Mesenchymal stem cell (in vitro differentiated cells and primary cell): ENCODE measurements at regions not wholly inside any gene's neighbourhood (a gene's known extent, or its start where the extent isn't known, plus 50 kb on each side); places are given as distances from the start of the nearest gene placed in this dataset.

Experiments used
- DNase-seq: peaks from one replicate; pipeline ENCODE4 v3.0.0-alpha.2; 2013
- H2AFZ ChIP-seq: one replicate; pipeline ENCODE4 v1.6.1; 2013; ENCODE audit warnings: low read depth, mild to moderate bottlenecking, control low read depth, inconsistent platforms, low read length, moderate library complexity
- H2AK5ac ChIP-seq: 2 replicates; pipeline ENCODE4 v1.6.1; 2013; ENCODE audit warnings: low read length, moderate library complexity, mild to moderate bottlenecking, inconsistent platforms; ENCODE audit not compliant: severe bottlenecking
- H2BK120ac ChIP-seq: one replicate; pipeline ENCODE4 v1.6.1; 2013; ENCODE audit warnings: low read depth, mild to moderate bottlenecking, inconsistent platforms, low read length, moderate library complexity
- H2BK12ac ChIP-seq, 2 experiments: one replicate each; pipeline ENCODE4 v1.6.1; 2013; ENCODE audit warnings: inconsistent platforms in 2 of 2, low read length in 2 of 2, mild to moderate bottlenecking in 2 of 2, moderate library complexity in 2 of 2, control low read depth in 1 of 2
- H2BK15ac ChIP-seq: one replicate; pipeline ENCODE4 v1.6.1; 2013; ENCODE audit warnings: mild to moderate bottlenecking, low read depth, inconsistent platforms; ENCODE audit not compliant: poor library complexity, severe bottlenecking
- H2BK5ac ChIP-seq: 2 replicates; pipeline ENCODE4 v1.6.1; 2013; ENCODE audit warnings: low read depth, mild to moderate bottlenecking, low read length, control low read depth, inconsistent platforms; ENCODE audit not compliant: poor library complexity, severe bottlenecking
- H3K14ac ChIP-seq, 2 experiments: one replicate each; pipeline ENCODE4 v1.6.1; 2013; ENCODE audit warnings: inconsistent platforms in 2 of 2, low read length in 2 of 2, control low read depth in 1 of 2, mild to moderate bottlenecking in 1 of 2, moderate library complexity in 1 of 2
- H3K18ac ChIP-seq, 2 experiments: one replicate each; pipeline ENCODE4 v1.6.1; 2013; ENCODE audit warnings: inconsistent platforms in 2 of 2, low read length in 2 of 2, control low read depth in 1 of 2, low read depth in 1 of 2, mild to moderate bottlenecking in 1 of 2
- H3K23ac ChIP-seq, 2 experiments: one replicate each; pipeline ENCODE4 v1.6.1; 2013; ENCODE audit warnings: inconsistent platforms in 2 of 2, low read length in 2 of 2, mild to moderate bottlenecking in 2 of 2, moderate library complexity in 2 of 2, control low read depth in 1 of 2
- H3K27ac ChIP-seq: 2 replicates; pipeline ENCODE4 v1.5.1; 2013; ENCODE audit warnings: mild to moderate bottlenecking, moderate library complexity, low read length, control low read depth, inconsistent platforms; ENCODE audit not compliant: poor library complexity, severe bottlenecking
- H3K27me3 ChIP-seq, 2 experiments: 2 replicates each; pipeline versions ENCODE4 v1.6.1 to v1.7.0; 2013; ENCODE audit warnings: low read length in 2 of 2, mild to moderate bottlenecking in 2 of 2, moderate library complexity in 2 of 2, control low read depth in 1 of 2, inconsistent platforms in 1 of 2; ENCODE audit not compliant: control insufficient read depth in 1 of 2, insufficient read depth in 1 of 2
- H3K36me3 ChIP-seq, 2 experiments: 2 replicates each; pipeline versions ENCODE4 v1.6.1 to v1.7.0; 2013; ENCODE audit warnings: low read length in 2 of 2, control low read depth in 1 of 2, inconsistent platforms in 1 of 2, low read depth in 1 of 2, mild to moderate bottlenecking in 1 of 2; ENCODE audit not compliant: insufficient read depth in 2 of 2, control insufficient read depth in 1 of 2
- H3K4ac ChIP-seq, 2 experiments: one replicate each; pipeline ENCODE4 v1.6.1; 2013; ENCODE audit warnings: inconsistent platforms in 2 of 2, low read length in 2 of 2, mild to moderate bottlenecking in 2 of 2, moderate library complexity in 2 of 2, control low read depth in 1 of 2, low read depth in 1 of 2
- H3K4me1 ChIP-seq: 2 replicates; pipeline ENCODE4 v1.6.1; 2013; ENCODE audit warnings: low read depth, low read length, control low read depth; ENCODE audit not compliant: control insufficient read depth, insufficient read depth
- H3K4me2 ChIP-seq: 2 replicates; pipeline ENCODE4 v1.6.1; 2013; ENCODE audit warnings: low read length, mild to moderate bottlenecking, inconsistent platforms; ENCODE audit not compliant: poor library complexity, severe bottlenecking
- H3K4me3 ChIP-seq, 2 experiments: 2 replicates each; pipeline versions ENCODE4 v1.5.1 to v1.7.0; 2013; ENCODE audit warnings: low read length in 2 of 2, mild to moderate bottlenecking in 2 of 2, control low read depth in 1 of 2, low read depth in 1 of 2; ENCODE audit not compliant: insufficient read depth in 1 of 2
- H3K79me1 ChIP-seq: replicated peaks from 2 replicates; pipeline ENCODE4 v1.6.1; 2013; ENCODE audit warnings: mild to moderate bottlenecking, control low read depth, low read length, inconsistent platforms; ENCODE audit not compliant: poor library complexity, severe bottlenecking
- H3K9ac ChIP-seq: 2 replicates; pipeline ENCODE4 v1.7.0; 2013; ENCODE audit warnings: mild to moderate bottlenecking, low read length, moderate library complexity
- H3K9me3 ChIP-seq: 2 replicates; pipeline ENCODE4 v1.7.0; 2013; ENCODE audit warnings: mild to moderate bottlenecking, low read length; ENCODE audit not compliant: control insufficient read depth
- H4K8ac ChIP-seq: one replicate; pipeline ENCODE4 v1.6.1; 2013; ENCODE audit warnings: inconsistent platforms, mild to moderate bottlenecking, low read length, moderate library complexity
- H4K91ac ChIP-seq: one replicate; pipeline ENCODE4 v1.6.1; 2013; ENCODE audit warnings: mild to moderate bottlenecking, low read length, inconsistent platforms
- WGBS: methylation state at CpG from one replicate; pipeline ENCODE4 v1.1.7; 2013; ENCODE audit warnings: mixed read lengths; 5-methylcytosine and 5-hydroxymethylcytosine counted together

GRCh38 chr20:56870271-56870670, 241.2 kb downstream of the TFAP2C start:
- H2BK120ac ChIP-seq: no peak overlapping the region
- no peak for DNase-seq
- no peak overlapping the region for H2AFZ ChIP-seq
- H3K23ac ChIP-seq: no peak overlapping the region
- no peak overlapping the region for H2AK5ac ChIP-seq
- H3K4me1 ChIP-seq: peaks cover 5% of the 10 kb centered on the region
- peaks cover 2 to 70% of the 10 kb centered on the region in 2 experiments for H3K27me3 ChIP-seq
- no peak overlapping the region for H2BK15ac ChIP-seq
- no peak overlapping the region for H4K91ac ChIP-seq
- no peak overlapping the region for H3K18ac ChIP-seq
- H3K4me2 ChIP-seq: no peak overlapping the region
- H3K4me3 ChIP-seq: no peak overlapping the region
- H3K27ac ChIP-seq: no peak overlapping the region
- no peak overlapping the region for H2BK12ac ChIP-seq
- 98% methylated on average over 5 of the region's 5 CpGs for WGBS
- no peak overlapping the region for H3K9ac ChIP-seq
- no peak overlapping the region for H3K14ac ChIP-seq
- H3K79me1 ChIP-seq: no peaks in the 10 kb centered on the region
- H2BK5ac ChIP-seq: no peak overlapping the region
- peaks cover 11% of the 10 kb centered on the region for H3K9me3 ChIP-seq
- no peak overlapping the region for H3K4ac ChIP-seq
- H3K36me3 ChIP-seq: no peaks in the 10 kb centered on the region
- no peak overlapping the region for H4K8ac ChIP-seq

DNA sequence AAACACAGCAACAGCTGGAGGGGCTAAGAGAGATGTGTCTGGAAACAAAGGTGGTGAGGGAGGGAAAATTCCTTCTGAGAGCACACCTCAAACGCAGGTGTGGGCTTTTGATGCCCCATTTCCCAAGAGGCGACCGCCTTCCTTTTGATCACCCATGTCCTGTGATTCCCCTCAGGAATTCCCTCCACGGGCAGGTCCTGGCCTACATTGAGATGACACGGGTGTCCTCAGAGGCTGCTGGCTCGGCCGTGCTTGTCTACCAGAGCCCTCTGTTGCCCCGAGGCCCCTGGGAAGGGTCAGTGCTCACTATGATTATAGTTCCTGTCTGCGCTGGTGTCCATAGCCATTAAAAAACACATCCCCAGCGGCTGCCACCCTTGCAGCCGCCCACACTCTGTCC, 242.6 kb downstream of the TFAP2C start:
- Histone ChIP-seq H3K9ac (no peak overlapping the region), H3K4me2 (no peak overlapping the region)
- 86% methylated on average over 11 of the region's 11 CpGs for WGBS

DNA sequence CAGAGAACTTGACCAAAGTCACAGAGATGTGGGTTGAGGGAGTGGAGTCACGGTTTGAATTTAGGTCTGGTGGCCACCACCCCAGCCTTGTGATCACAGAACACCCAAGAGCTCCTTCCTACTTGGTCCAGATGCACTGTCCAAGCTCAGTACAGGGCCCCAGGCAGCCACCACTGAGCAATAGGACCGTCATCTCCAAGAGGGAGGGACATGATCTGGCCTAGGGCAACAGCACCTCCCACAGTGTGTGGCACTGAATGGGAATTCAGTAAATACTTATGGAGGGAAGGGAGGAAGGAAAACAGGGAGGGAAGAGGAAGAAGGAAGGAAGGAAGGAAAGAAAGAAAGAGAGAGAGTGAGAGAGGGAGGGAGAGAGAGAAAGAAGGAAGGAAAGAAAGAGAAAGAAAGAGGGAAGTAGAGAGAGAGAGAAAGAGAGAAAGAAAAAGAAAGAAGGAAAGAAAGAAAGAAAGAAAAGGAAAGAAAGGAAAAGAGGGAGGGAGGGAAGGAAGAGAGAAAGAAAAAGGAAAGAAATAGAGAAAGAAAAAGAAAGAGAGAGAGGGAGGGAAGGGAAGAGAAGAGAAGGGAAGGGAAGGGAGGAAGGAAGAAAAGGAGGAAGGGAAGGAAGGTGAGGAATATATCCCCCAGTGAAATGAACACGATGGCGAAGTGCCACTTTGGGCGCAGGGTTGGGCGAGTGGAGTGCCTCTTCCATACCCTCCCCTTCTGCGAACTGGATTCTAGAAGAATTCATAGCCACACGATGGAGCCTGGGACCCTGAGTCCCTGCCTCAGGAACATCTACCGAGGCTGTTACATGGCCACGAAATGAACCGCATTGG, 243.7 kb downstream of the TFAP2C start:
- no peak overlapping the region for H2AK5ac ChIP-seq
- H2AFZ ChIP-seq: no peak overlapping the region
- H2BK12ac ChIP-seq: no peak overlapping the region
- peaks cover 7% of the 10 kb centered on the region for H3K4me1 ChIP-seq
- no peak for DNase-seq
- no peak overlapping the region for H2BK120ac ChIP-seq
- no peak overlapping the region for H3K14ac ChIP-seq
- no peak overlapping the region for H3K4me2 ChIP-seq
- no peaks in the 10 kb centered on the region for H3K79me1 ChIP-seq
- WGBS: 86% methylated on average over 10 of the region's 11 CpGs
- no peak overlapping the region for H3K27ac ChIP-seq
- no peak overlapping the region for H4K91ac ChIP-seq
- H4K8ac ChIP-seq: no peak overlapping the region
- no peak overlapping the region for H3K4me3 ChIP-seq
- no peak overlapping the region for H2BK5ac ChIP-seq
- H3K9me3 ChIP-seq: peaks cover 11% of the 10 kb centered on the region
- H3K9ac ChIP-seq: no peak overlapping the region
- H3K27me3 ChIP-seq: peaks cover 0 to 57% of the 10 kb centered on the region in 2 experiments
- no peak overlapping the region for H3K18ac ChIP-seq
- H3K36me3 ChIP-seq: no peaks in the 10 kb centered on the region
- H3K4ac ChIP-seq: no peak overlapping the region
- no peak overlapping the region for H2BK15ac ChIP-seq
- no peak overlapping the region for H3K23ac ChIP-seq

More for the DNA sequence above, 242.6 kb downstream of the TFAP2C start:
- H2AFZ ChIP-seq: no peak overlapping the region
- H3K79me1 ChIP-seq: no peaks in the 10 kb centered on the region
- H2BK5ac ChIP-seq: no peak overlapping the region
- H2AK5ac ChIP-seq: no peak overlapping the region
- H3K18ac ChIP-seq: no peak overlapping the region
- no peak overlapping the region for H4K91ac ChIP-seq
- H3K36me3 ChIP-seq: no peaks in the 10 kb centered on the region
- H3K27me3 ChIP-seq: peaks cover 0 to 57% of the 10 kb centered on the region in 2 experiments
- H3K23ac ChIP-seq: no peak overlapping the region
- no peak overlapping the region for H2BK12ac ChIP-seq
- no peak overlapping the region for H3K4ac ChIP-seq
- no peak overlapping the region for H3K27ac ChIP-seq
- no peak overlapping the region for H2BK15ac ChIP-seq
- no peak overlapping the region for H4K8ac ChIP-seq
- DNase-seq: no peak
- H2BK120ac ChIP-seq: no peak overlapping the region
- H3K14ac ChIP-seq: no peak overlapping the region
- H3K4me1 ChIP-seq: peaks cover 7% of the 10 kb centered on the region
- peaks cover 11% of the 10 kb centered on the region for H3K9me3 ChIP-seq
- no peak overlapping the region for H3K4me3 ChIP-seq

- H3K14ac ChIP-seq: no peak overlapping the region
- no peak overlapping the region for H3K4ac ChIP-seq
- no peak overlapping the region for H2AFZ ChIP-seq
- no peak overlapping the region for H3K27ac ChIP-seq
- H4K91ac ChIP-seq: no peak overlapping the region
- WGBS: 95% methylated on average over 26 of the region's 26 CpGs
- H3K18ac ChIP-seq: no peak overlapping the region
- no peak overlapping the region for H2BK15ac ChIP-seq
- H3K9me3 ChIP-seq: peaks cover 3% of the 10 kb centered on the region
- peaks cover 0 to 52% of the 10 kb centered on the region in 2 experiments for H3K27me3 ChIP-seq
- no peak overlapping the region for H3K4me2 ChIP-seq
- H3K36me3 ChIP-seq: no peaks in the 10 kb centered on the region
- H2BK5ac ChIP-seq: no peak overlapping the region
- H2AK5ac ChIP-seq: peak overlapping the region; percentile 22
- H3K23ac ChIP-seq: no peak overlapping the region
- no peak overlapping the region for H2BK120ac ChIP-seq
- no peak overlapping the region for H3K4me3 ChIP-seq
- no peaks in the 10 kb centered on the region for H3K79me1 ChIP-seq
- H3K4me1 ChIP-seq: peaks cover 7% of the 10 kb centered on the region
- H3K9ac ChIP-seq: no peak overlapping the region
- H2BK12ac ChIP-seq: no peak overlapping the region
- no peak for DNase-seq
- H4K8ac ChIP-seq: no peak overlapping the region
These were observed 244.7 kb downstream of the TFAP2C start for GRCh38 chr20:56873836-56874235.
